Hypothalamus (tissue), 51 donors: ENCODE measurements at regions not wholly inside any gene's neighbourhood (a gene's known extent, or its start where the extent isn't known, plus 50 kb on each side); places are given as distances from the start of the nearest gene placed in this dataset.

Experiments
- DNase-seq, 51 donors: peaks; one replicate each; lab custom pipeline; 2025; lab: John Stamatoyannopoulos, UW

DNA sequence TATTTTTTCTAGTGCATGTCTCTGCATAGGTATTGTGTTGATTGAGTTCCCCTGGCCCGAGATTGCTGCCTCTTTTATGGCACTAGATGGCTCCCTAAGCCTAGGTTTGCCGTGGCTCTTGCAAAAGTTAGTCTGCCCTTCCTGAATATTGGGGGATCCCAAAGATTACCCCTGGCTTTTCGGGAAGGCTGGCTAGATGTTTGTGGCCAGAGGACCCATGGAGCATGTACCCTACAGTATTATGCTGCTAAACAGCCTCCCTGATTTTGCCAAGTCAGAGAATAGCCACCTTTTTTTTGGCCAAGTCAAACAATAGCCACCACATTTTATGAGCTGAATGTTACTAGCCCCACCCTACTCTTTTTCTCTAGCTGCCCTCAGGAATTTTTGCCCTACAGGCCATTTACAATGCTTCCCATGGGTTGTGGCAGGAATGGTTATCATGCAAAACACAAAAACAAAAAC is 343.2 kb downstream of the OLFM3 start:
- DNase-seq = no peak

DNA sequence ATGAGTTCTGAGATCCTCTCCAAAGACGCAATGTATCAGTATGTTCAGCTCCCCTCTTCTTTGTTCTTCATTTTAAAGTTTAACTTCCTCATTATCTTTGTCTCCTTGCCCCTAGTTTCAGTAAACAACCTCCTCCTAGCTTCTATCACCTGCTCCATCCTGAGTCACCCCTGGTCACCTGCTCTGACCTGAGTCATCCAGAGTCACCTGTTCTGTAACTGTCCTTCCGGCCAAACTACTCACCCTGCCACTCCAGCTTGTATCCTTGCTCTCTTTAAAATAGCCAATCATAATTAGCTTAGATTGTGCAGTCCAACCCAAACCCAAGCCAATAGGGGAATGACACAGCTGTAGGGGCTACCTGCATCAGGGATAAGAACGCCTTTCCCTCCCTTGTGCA is 332.0 kb downstream of the OLFM3 start:
- no peak for DNase-seq

DNA sequence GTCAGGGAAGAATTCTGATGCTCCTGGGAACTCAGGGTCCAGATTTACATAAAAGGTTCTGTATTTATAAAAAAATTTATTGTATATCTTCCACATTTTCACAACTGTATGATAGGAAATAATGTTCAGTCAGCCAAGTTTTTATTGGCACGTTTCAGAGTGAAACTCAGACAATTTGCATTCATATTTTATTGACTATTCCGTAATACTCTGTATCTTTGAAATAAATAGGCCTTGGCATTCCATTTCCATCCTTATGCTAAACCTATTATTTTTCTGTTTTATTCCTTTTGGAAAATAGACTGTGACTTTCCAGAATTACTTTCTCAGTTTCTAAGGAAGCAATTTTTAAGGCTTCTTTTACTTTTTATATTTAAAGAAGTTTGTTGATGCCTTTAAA is 329.0 kb downstream of the OLFM3 start:
- no peak for DNase-seq

- DNase-seq = no peak
These were observed 313.6 kb downstream of the OLFM3 start for GRCh38 chr1:101683136-101683535.

GRCh38 chr1:101683561-101683960 is 313.2 kb downstream of the OLFM3 start:
- no peak for DNase-seq

DNA sequence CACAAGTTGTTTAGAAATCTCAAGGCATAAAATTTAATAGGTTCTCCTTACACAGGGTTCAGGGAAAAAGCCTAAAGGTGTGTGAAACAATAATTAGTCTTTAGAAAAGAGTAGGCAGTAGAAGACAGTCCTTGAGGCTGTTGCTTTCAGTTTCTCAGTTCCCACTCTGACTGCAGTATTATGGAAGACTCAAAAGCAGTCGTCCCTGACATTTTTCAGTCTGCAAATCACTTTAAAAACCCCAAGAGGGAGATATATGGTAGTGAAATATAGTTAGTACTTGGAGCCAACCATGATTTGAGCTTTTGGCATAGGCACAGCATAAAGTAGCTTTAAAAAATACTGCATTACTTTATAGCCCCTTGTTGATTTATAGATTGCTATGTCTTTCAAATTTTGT is 299.7 kb downstream of the OLFM3 start:
- DNase-seq = no peak

GRCh38 chr1:101698681-101699080 is 298.0 kb downstream of the OLFM3 start:
- no peak for DNase-seq

DNA sequence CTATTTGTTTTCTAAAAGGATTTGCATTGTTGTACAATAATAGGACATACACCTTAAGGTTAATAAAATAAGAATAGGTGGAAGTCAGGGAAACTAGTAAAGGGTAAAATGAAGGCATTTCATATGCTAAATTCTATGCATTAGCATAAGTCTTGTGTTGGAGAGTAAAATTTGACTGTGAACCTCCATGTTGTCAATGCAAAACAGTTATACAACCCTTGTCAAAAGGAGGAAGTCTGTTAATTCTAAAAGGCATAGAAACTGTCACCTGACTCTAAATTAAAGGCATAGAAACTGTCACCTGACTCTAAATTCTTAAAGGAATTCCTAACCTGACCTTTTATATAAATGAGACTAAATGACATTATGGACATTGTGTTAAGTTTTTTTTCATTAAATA is 291.8 kb downstream of the OLFM3 start:
- DNase-seq = no peak

- no peak for DNase-seq
These were observed 290.4 kb downstream of the OLFM3 start for GRCh38 chr1:101706366-101706765.

DNA sequence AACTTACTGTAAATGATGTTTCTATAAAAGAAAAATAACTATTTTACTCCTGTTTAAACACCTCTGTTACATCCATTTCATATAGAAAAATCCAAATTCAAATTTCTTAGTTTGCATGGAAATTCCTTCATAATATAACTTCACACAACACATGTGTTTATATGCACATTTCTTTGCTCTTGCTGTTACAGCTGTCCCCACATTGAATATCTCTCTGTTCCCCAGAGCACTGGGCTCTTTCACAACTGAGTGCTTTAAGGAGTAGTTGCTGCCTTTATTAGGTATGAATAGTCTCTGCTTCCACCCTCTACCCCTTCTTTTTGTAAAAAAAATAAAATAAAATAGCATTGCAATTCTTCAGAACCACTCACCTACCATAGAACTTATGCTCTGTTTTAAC is 287.0 kb downstream of the OLFM3 start:
- DNase-seq = no peak

GRCh38 chr1:101713760-101714159 is 283.0 kb downstream of the OLFM3 start:
- no peak for DNase-seq

GRCh38 chr1:101723415-101723814 is 273.3 kb downstream of the OLFM3 start:
- no peak for DNase-seq

GRCh38 chr1:101728029-101728428 is 268.7 kb downstream of the OLFM3 start:
- no peak for DNase-seq

GRCh38 chr1:101730559-101730958 is 266.2 kb downstream of the OLFM3 start:
- DNase-seq = no peak

DNA sequence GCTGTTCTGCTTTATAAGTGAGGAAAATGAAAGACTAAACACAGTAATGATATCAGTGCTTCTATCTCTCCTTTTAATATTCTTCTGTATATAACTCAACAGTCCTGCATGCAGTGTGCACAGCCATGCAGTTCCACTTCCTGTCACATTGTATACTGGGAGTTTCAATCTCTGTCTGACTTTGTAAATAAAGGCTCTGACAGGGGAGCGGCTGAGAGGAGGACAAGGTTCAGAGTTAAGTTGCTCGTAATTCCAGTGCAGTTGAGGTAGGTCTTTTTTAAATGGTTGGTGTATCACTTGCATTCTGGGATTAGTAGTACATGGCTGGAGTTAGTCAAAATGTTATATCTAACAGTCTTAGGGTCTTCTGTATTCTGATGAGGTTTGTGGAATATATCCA is 264.5 kb downstream of the OLFM3 start:
- no peak for DNase-seq

- DNase-seq = no peak
These were observed 263.4 kb downstream of the OLFM3 start for GRCh38 chr1:101733340-101733739.

DNA sequence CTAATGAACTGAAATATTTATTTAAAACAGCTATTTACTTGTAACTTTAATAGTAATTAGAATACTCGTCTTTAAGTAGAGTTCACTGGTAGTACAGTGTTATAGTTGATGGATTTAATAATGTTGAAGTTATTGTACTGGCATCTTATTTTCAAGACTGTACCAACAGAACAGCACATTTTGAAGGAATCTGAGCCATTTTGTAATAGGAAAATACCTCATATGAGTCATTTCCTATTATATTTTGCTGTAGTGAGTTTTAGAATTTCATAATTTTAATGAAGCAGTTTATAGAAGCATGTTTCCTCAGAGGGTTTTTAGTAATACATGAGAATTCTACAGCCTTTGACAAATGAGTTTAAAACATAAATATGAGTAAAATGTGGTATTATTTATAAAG is 258.3 kb downstream of the OLFM3 start:
- DNase-seq = no peak

GRCh38 chr1:101739146-101739545 is 257.6 kb downstream of the OLFM3 start:
- no peak for DNase-seq

DNA sequence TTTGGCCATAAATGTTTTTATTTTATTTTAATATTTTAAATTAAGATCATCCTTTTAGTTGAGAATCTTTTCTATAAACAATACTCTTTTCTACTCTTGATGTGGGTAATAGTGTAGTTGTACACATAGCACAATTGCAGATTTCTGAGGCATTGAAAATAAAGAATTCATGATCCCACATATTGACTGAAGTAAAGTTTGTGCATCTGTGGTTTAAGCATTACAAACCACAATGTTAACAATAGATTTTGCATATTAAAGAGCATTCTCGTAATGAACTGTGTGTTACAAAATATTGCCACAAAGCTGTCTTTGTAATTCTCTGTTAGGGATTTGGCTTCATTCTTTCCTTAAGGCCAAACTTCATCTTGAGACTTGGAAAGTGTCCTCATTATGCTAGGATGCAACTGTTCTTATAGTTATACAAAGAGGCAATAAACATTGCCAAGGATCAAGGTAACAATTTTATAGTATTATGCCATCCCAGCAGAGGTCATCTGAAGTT is 256.8 kb downstream of the OLFM3 start:
- no peak for DNase-seq

GRCh38 chr1:101741910-101742309 is 254.8 kb downstream of the OLFM3 start:
- DNase-seq = no peak

DNA sequence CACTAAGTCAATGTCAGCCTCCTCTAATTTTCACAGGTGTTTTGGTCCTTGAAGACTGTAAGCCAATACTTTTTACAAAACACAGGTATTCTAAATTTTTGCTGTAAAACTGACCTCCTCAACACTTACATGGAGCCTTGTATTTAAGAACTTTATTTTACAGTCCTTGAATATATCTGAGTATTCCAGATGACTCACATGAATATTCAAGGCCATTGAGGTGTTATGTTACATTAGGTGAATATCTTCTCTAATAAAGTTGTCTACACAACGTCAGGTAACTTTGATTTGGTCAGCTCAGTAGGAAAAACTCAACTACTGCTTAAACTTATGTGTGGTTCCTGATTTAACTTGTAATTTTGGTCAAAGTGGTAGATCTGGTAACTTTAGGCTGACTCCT is 254.2 kb downstream of the OLFM3 start:
- DNase-seq = no peak

DNA sequence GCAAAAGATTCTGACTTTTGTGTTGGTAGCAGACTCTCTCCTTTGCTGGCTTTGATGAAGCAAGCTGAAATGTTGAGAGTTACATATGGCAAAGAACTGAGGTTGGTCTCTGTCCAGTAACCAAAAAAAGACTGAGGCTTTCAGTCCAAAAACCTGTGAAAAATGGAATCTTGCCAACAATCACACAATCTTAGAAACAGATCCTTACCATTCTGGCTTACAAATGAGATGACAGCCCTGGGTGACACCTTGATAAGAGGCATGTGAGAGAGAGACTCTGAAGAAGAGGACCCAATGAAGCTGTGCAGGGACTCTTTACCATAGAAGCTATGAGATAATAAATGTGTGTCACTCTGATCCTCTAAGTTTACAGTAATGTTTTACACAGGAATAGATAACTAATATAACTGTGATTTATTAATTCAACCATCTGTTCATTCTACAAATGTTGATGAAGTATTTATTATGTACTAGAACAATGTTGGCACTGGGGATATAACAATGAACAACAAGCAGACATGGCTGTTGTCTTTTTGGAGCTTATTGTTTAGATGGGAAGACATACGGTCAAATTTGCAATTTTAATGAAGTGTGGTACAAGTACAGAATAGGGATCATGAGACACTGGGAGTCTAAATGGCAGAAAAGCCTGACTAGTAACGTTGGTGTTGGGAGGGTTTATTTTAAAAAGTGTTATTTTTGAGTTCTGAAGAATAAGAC is 251.0 kb downstream of the OLFM3 start:
- DNase-seq = no peak

DNA sequence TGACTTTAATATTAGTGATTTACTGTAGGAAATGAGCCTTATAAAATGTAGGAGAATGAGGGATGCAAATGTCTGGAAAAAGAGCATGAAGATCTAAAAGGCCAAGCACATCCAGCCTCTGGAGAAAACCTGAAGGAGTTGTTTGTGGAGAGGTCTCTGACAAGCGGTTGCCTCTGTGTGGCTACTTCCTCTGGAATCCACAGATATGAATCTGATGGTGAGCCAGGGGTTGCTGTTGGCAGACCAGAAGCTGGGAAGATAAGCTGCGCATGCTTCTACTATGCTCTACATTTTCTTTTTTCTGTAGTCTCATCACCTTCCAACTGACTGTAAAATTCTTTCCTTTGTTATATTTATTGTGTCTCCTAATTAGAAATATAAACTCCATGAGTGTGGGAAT is 248.6 kb downstream of the OLFM3 start:
- no peak for DNase-seq
